GM12874 (cell line): ENCODE measurements at regions not wholly inside any gene's neighbourhood (a gene's known extent, or its start where the extent isn't known, plus 50 kb on each side); places are given as distances from the start of the nearest gene placed in this dataset.

Source experiments
- TF ChIP-seq, protein P1 (sequence below): IDR thresholded peaks from 2 replicates; pipeline ENCODE4 v1.5.1; 2011; ENCODE audit warnings: low read depth, mild to moderate bottlenecking, control low read depth, low read length, moderate library complexity; ENCODE audit not compliant: insufficient read depth

DNA sequence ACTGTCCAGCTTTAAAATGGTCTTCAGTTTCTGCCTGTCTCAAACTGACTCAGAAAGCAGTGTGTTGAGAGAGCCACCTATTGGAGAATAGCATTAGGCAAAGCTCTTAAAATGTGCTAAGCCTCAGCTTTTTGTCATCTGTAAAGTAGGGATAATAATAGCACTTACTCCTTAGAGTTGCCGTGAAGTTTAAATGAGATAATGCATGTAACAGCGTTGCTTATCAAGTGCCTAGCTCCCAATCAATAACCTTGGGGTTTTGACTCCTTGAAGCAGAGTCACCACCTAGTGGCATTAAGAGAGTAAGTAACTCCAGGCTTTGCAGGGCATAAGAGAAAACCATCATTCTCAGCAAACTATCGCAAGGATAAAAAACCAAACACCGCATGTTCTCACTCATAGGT, 163.3 kb downstream of the HS3ST2 start:
- TF ChIP-seq, protein P1, sequence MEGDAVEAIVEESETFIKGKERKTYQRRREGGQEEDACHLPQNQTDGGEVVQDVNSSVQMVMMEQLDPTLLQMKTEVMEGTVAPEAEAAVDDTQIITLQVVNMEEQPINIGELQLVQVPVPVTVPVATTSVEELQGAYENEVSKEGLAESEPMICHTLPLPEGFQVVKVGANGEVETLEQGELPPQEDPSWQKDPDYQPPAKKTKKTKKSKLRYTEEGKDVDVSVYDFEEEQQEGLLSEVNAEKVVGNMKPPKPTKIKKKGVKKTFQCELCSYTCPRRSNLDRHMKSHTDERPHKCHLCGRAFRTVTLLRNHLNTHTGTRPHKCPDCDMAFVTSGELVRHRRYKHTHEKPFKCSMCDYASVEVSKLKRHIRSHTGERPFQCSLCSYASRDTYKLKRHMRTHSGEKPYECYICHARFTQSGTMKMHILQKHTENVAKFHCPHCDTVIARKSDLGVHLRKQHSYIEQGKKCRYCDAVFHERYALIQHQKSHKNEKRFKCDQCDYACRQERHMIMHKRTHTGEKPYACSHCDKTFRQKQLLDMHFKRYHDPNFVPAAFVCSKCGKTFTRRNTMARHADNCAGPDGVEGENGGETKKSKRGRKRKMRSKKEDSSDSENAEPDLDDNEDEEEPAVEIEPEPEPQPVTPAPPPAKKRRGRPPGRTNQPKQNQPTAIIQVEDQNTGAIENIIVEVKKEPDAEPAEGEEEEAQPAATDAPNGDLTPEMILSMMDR, result peak; percentile 16; the same call in 1 of the 2 replicates

DNA sequence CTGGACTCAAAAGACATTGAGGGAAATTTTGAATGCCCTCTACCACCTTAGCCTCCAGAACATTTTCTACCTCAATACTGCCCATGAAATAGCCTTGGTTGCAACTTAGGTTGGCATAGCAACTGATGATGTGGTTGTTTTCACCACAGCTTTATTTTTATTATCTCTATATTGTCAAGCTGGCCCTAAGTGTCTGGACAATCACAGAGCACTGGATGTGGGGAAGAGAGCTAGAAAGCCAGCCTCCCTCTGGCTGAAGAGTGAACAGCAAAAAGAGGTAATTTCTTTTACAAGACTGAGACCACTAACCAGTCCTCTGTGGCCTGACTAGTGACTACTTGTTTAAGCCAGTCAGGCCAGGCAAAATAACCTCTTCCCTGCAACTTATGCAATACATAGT, 159.6 kb downstream of the HS3ST2 start:
- TF ChIP-seq, protein P1, result no peak

DNA sequence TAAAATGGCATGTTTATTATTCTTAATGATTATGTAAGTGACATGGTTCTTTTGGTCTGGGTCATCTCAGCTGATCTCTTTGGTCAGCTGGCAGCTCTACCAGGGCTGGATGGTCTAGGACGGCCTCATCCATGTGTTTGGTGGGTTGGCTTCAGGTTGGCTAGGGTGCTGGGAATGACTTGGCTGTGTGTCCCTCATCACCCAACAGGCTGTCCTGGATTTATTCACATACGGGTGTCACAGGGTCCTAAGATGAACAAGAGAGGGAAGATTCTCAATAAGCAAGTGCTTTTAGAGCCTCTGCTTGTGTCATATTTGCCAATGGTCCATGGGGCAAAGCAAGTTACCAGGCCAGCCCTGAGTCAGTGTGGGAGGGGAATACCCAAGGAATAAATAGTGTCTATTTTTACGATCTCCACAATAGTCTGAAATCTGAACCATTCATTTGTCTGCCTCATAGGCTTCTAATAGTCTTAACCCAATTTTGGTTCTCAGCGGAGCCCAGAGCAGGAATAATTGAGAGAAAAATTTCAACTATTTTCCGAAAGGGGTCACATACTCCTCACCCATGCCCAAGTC, 157.5 kb downstream of the HS3ST2 start:
- TF ChIP-seq, protein P1, result no peak

DNA sequence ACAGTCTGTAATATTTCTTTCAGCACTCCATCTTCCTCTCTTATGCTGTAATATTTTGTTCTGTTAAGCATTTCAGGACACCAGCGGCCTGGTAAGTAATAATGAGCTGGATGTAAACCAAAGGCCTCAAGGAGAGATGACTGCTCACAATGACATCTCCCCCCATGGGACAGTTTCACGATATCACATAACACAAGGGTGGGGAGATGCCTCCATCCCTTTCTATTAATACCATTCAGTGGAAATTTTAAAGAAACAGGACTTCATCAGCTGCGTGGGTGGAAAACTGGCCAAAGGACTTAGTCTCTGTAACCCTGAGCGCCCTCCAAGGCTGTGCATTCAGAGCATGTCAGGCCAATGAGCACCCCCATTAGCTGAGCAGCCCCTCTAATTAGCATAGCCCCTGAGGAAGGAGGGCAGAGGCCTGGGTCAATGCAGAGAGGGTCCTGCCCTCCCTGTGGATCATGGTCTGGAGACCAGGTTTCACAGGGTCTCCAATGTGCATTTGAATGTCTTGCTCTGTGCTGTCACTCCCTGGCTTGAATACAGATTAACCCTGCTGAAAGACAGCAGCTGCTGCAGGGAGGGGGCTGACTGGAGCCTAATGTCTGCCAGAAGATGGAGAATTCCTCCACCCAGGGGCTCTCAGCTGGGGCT, 156.4 kb downstream of the HS3ST2 start:
- TF ChIP-seq, protein P1, result no peak

DNA sequence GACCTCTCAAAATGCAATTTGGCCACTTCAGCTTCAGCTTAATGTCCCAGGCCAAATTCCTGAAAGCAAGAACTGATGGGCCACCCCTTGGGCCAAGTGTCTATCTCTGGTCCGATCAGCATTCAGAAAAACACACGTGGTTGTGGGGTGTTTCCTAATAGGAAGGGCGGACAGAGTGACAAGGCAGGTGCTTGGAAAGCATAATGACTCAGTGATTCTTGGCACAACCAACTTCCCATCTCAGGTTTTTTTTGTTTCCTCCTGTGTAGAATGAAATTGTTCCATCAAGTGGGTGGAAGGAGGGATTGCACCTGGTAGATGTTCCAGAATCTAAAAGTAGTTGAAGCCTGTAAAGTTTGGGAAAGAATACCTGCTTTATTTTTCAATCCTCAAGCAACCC, 155.6 kb downstream of the HS3ST2 start:
- TF ChIP-seq, protein P1, result no peak

DNA sequence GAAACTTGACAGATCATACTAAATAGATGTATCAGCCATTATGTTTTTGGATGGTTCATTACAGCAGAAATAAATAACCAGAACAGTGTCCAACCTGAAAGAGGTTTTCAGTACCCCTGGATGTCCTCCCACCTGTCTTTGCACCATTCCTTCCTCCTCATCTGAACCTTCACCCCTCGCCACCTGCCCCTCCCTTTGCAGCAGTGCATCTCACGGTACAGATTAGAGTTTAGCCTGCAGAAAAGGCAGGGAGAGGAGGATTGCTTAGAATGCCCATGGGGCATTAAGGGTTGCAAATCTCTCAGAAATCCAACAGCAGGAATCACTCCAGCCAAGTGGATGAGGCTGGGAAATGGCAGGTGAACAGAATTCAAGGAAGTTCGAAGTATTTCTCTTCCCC, 155.0 kb downstream of the HS3ST2 start:
- TF ChIP-seq, protein P1, result no peak

DNA sequence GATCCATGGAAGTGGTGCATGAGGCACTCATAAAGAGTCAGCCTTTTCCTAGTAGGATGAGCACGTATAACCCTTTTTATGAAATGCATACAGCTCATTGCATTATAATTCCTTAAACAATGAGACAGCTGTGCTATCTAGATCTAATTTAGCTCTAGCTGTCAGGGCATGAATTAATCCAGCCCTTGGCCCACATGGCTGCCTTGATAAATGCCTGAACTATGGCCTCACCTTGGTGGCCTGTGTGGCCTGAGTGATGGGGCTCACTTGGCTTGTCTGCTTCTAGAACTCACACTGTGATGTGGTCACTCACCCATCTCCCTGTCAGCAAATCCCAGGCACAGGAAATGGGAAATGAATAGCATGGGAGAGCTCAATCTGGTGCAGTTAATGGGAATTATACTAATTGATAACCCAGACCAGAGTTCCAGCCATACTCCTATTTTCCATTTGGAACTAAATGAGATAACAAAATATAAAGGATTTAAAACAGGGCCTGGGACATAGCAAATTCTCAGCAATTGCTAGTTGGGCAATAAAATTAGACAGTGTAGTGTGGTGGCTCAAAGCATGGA, 153.6 kb downstream of the HS3ST2 start:
- TF ChIP-seq, protein P1, result no peak
